ENCODE measurements at regions not wholly inside any gene's neighbourhood (a gene's known extent, or its start where the extent isn't known, plus 50 kb on each side); places are given as distances from the start of the nearest gene placed in this dataset.

- TF ChIP-seq RBAK (tag by site-specific recombination; IDR thresholded peaks at IDR 0.05) (no peak), ZNF112 (tag by site-specific recombination; IDR thresholded peaks at IDR 0.05) (no peak), CTCF (tag by site-specific recombination; IDR thresholded peaks at IDR 0.05) (no peak), TRIM28 (IDR thresholded peaks at IDR 0.05; ENCODE audit: borderline replicate concordance, low read length) (no peak), ZNF138 (tag by site-specific recombination; IDR thresholded peaks at IDR 0.05; ENCODE audit: borderline replicate concordance) (no peak), ZNF510 (tag by site-specific recombination; IDR thresholded peaks at IDR 0.05; ENCODE audit: insufficient replicate concordance) (no peak), ZNF654 (tag by site-specific recombination; IDR thresholded peaks at IDR 0.05; ENCODE audit: low read depth) (no peak), REST (tag by site-specific recombination; IDR thresholded peaks at IDR 0.05) (no peak), TCF7L2 (IDR thresholded peaks at IDR 0.05; ENCODE audit: borderline replicate concordance, low read depth, low read length) (no peak), SP7 (tag by site-specific recombination; IDR thresholded peaks at IDR 0.05) (no peak), ZNF341 (tag by site-specific recombination; IDR thresholded peaks at IDR 0.05; ENCODE audit: low read depth) (no peak)
These were observed 55.9 kb upstream of the PIP4K2A start for GRCh38 chr10:22770270-22770669.

All from HEK293 (cell line).